Mesendoderm (in vitro differentiated cells): ENCODE measurements at regions not wholly inside any gene's neighbourhood (a gene's known extent, or its start where the extent isn't known, plus 50 kb on each side); places are given as distances from the start of the nearest gene placed in this dataset.

Experiments
- DNase-seq: peaks from one replicate; pipeline ENCODE4 v3.0.0; 2013
- H2AK5ac ChIP-seq: 2 replicates; pipeline ENCODE4 v1.6.1; 2013; ENCODE audit warnings: low read length, inconsistent platforms
- H2BK120ac ChIP-seq: 2 replicates; pipeline ENCODE4 v1.6.1; 2013; ENCODE audit warnings: low read depth, mild to moderate bottlenecking, low read length, moderate library complexity, mixed read lengths
- H2BK15ac ChIP-seq: replicated peaks from 2 replicates; pipeline ENCODE4 v1.6.1; 2013; ENCODE audit warnings: low read depth, mild to moderate bottlenecking, moderate library complexity
- H2BK5ac ChIP-seq: 2 replicates; pipeline ENCODE4 v1.6.1; 2013; ENCODE audit warnings: low read length, inconsistent platforms
- H3K18ac ChIP-seq: 2 replicates; pipeline ENCODE4 v1.6.1; 2013; ENCODE audit warnings: mild to moderate bottlenecking, low read length, mixed read lengths
- H3K23ac ChIP-seq: one replicate; pipeline ENCODE4 v1.6.1; 2013; ENCODE audit warnings: low read length
- H3K27ac ChIP-seq: 2 replicates; pipeline ENCODE4 v1.5.1; 2013; ENCODE audit warnings: low read depth, mild to moderate bottlenecking, inconsistent platforms, low read length, moderate library complexity
- H3K27me3 ChIP-seq: 2 replicates; pipeline ENCODE4 v1.6.1; 2013; ENCODE audit warnings: low read length, control low read depth, mild to moderate bottlenecking, inconsistent platforms; ENCODE audit not compliant: insufficient read depth, poor library complexity
- H3K36me3 ChIP-seq: 2 replicates; pipeline ENCODE4 v1.6.1; 2013; ENCODE audit warnings: low read length, inconsistent platforms; ENCODE audit not compliant: control insufficient read depth, insufficient read depth
- H3K4ac ChIP-seq: one replicate; pipeline ENCODE4 v1.6.1; 2013; ENCODE audit warnings: low read depth, mild to moderate bottlenecking, low read length, moderate library complexity
- H3K4me1 ChIP-seq: 2 replicates; pipeline ENCODE4 v1.6.1; 2013; ENCODE audit warnings: low read depth, low read length, inconsistent platforms; ENCODE audit not compliant: control insufficient read depth
- H3K4me2 ChIP-seq: 2 replicates; pipeline ENCODE4 v1.6.1; 2013; ENCODE audit warnings: low read length
- H3K4me3 ChIP-seq: 2 replicates; pipeline ENCODE4 v1.5.1; 2013; ENCODE audit warnings: mild to moderate bottlenecking, low read length
- H3K56ac ChIP-seq: one replicate; pipeline ENCODE4 v1.6.1; 2013; ENCODE audit warnings: low read length
- H3K79me1 ChIP-seq: 2 replicates; pipeline ENCODE4 v1.6.1; 2013; ENCODE audit warnings: low read length, inconsistent platforms
- H3K79me2 ChIP-seq: 2 replicates; pipeline ENCODE4 v1.6.1; 2013; ENCODE audit warnings: mild to moderate bottlenecking, low read length; ENCODE audit not compliant: control insufficient read depth, insufficient read depth
- H3K9ac ChIP-seq: 2 replicates; pipeline ENCODE4 v1.6.1; 2013; ENCODE audit warnings: low read length, inconsistent platforms
- H4K5ac ChIP-seq: one replicate; pipeline ENCODE4 v1.6.1; 2013; ENCODE audit warnings: low read length
- H4K8ac ChIP-seq: one replicate; pipeline ENCODE4 v1.6.1; 2013; ENCODE audit warnings: low read depth, mild to moderate bottlenecking, control low read depth, low read length, moderate library complexity
- WGBS: extraction: QIAGEN DNeasy Blood & Tissue Kit; methylation state at CpG from one replicate; pipeline ENCODE4 v1.1.7; 2013; ENCODE audit warnings: low lambda C conversion rate, missing lambda C conversion rate; ENCODE audit not compliant: insufficient coverage; ENCODE audit errors: extremely low coverage; 5-methylcytosine and 5-hydroxymethylcytosine counted together

GRCh38 chr5:8908055-8908683 lies 637.7 kb downstream of the SEMA5A start:
- no peak overlapping the region for H3K27ac ChIP-seq
- H4K5ac ChIP-seq, result no peak overlapping the region
- H3K4me2 ChIP-seq, result no peak overlapping the region
- H3K79me2 ChIP-seq, result no peaks in the 10 kb centered on the region
- H3K4me3 ChIP-seq, result no peak overlapping the region
- peak; percentile 72 for DNase-seq
- H3K79me1 ChIP-seq, result no peaks in the 10 kb centered on the region
- no peak overlapping the region for H2BK5ac ChIP-seq
- no peak overlapping the region for H2AK5ac ChIP-seq
- H3K27me3 ChIP-seq, result no peaks in the 10 kb centered on the region
- no peak overlapping the region for H3K18ac ChIP-seq
- H3K9ac ChIP-seq, result no peak overlapping the region
- no peak overlapping the region for H4K8ac ChIP-seq
- H3K56ac ChIP-seq, result no peak overlapping the region
- no CpG with 5 or more reads among the region's 7 CpGs for WGBS
- no peaks in the 10 kb centered on the region for H3K4me1 ChIP-seq
- H2BK15ac ChIP-seq, result no peak overlapping the region
- H3K23ac ChIP-seq, result no peak overlapping the region
- H3K36me3 ChIP-seq, result no peaks in the 10 kb centered on the region
- H3K4ac ChIP-seq, result no peak overlapping the region
- no peak overlapping the region for H2BK120ac ChIP-seq

DNA sequence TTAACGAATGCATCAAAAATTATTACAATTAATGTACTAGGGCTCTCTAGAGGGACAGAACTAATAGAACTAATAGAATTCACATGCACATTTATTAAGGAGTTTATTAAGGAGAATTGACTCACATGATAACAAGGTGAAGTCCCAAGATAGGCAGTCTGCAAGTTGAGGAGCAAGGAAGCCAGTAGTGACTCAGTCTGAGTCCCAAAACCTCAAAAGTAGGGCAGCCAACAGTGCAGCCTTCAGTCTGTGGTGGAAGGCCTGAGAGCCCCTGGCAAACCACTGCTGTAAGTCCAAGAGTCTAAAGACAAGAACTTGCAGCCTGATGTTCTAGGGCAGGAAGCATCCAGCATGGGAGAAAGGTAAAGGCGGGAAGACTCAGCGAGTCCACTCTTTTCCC lies 633.8 kb downstream of the SEMA5A start:
- Histone ChIP-seq H4K8ac (no peak overlapping the region), H3K9ac (no peak overlapping the region), H3K79me1 (no peaks in the 10 kb centered on the region), H3K4me1 (no peaks in the 10 kb centered on the region), H3K36me3 (no peaks in the 10 kb centered on the region), H3K23ac (no peak overlapping the region), H3K27ac (no peak overlapping the region), H3K79me2 (no peaks in the 10 kb centered on the region), H2BK5ac (no peak overlapping the region), H3K4ac (no peak overlapping the region), H3K56ac (no peak overlapping the region), H2AK5ac (no peak overlapping the region), H4K5ac (no peak overlapping the region), H3K18ac (no peak overlapping the region), H3K4me2 (no peak overlapping the region), H3K4me3 (no peak overlapping the region), H3K27me3 (no peaks in the 10 kb centered on the region), H2BK120ac (no peak overlapping the region), H2BK15ac (no peak overlapping the region)
- no peak for DNase-seq
- no CpG with 5 or more reads among the region's 3 CpGs for WGBS

- H2BK120ac ChIP-seq, result no peak overlapping the region
- no peaks in the 10 kb centered on the region for H3K4me1 ChIP-seq
- WGBS, result no CpG with 5 or more reads among the region's 4 CpGs
- H3K79me1 ChIP-seq, result no peaks in the 10 kb centered on the region
- DNase-seq, result no peak
- H3K4me3 ChIP-seq, result no peak overlapping the region
- H2BK15ac ChIP-seq, result no peak overlapping the region
- no peak overlapping the region for H2AK5ac ChIP-seq
- H4K8ac ChIP-seq, result no peak overlapping the region
- no peak overlapping the region for H3K27ac ChIP-seq
- no peaks in the 10 kb centered on the region for H3K36me3 ChIP-seq
- no peak overlapping the region for H2BK5ac ChIP-seq
- H3K18ac ChIP-seq, result no peak overlapping the region
- H3K4me2 ChIP-seq, result no peak overlapping the region
- H3K79me2 ChIP-seq, result no peaks in the 10 kb centered on the region
- H3K23ac ChIP-seq, result no peak overlapping the region
- H4K5ac ChIP-seq, result no peak overlapping the region
- H3K56ac ChIP-seq, result no peak overlapping the region
- H3K4ac ChIP-seq, result no peak overlapping the region
- H3K27me3 ChIP-seq, result no peaks in the 10 kb centered on the region
- H3K9ac ChIP-seq, result no peak overlapping the region
Observed at GRCh38 chr5:8913522-8913921, 632.4 kb downstream of the SEMA5A start.

- no peak for DNase-seq
- H3K18ac ChIP-seq, result no peak overlapping the region
Observed at GRCh38 chr5:8919096-8919495, 626.8 kb downstream of the SEMA5A start.

DNA sequence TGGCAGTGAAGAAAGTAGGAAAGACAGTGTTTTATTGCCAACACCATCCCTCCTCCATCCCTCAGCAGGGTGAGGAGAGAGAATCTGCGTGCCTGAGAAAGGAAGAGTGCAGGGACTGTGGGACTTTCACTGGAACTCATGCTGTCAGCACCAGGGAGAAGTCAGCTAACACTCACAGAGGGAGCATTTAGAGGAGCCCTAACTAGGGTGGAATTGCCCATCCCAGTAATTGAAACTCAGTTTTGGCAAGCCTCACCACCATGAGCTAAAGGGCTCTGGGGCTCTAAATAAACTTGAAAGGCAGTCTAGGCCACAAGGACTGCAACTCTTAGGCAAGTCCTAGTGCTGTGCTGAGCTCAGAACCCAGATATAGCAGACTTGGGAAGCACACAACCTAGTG lies 622.3 kb downstream of the SEMA5A start:
- no CpG with 5 or more reads among the region's 1 CpG for WGBS
- H3K4me1 ChIP-seq, result no peaks in the 10 kb centered on the region
- H3K4me2 ChIP-seq, result no peak overlapping the region
- no peak overlapping the region for H2AK5ac ChIP-seq
- H3K27me3 ChIP-seq, result no peaks in the 10 kb centered on the region
- DNase-seq, result no peak
- no peak overlapping the region for H2BK5ac ChIP-seq
- no peak overlapping the region for H4K5ac ChIP-seq
- H3K27ac ChIP-seq, result no peak overlapping the region
- H3K18ac ChIP-seq, result no peak overlapping the region
- no peaks in the 10 kb centered on the region for H3K79me2 ChIP-seq
- no peaks in the 10 kb centered on the region for H3K36me3 ChIP-seq
- no peak overlapping the region for H4K8ac ChIP-seq
- H3K9ac ChIP-seq, result no peak overlapping the region
- no peaks in the 10 kb centered on the region for H3K79me1 ChIP-seq
- no peak overlapping the region for H3K56ac ChIP-seq
- H3K4ac ChIP-seq, result no peak overlapping the region
- H2BK15ac ChIP-seq, result no peak overlapping the region
- H2BK120ac ChIP-seq, result no peak overlapping the region
- H3K4me3 ChIP-seq, result no peak overlapping the region
- H3K23ac ChIP-seq, result no peak overlapping the region

More at GRCh38 chr5:8919096-8919495, 626.8 kb downstream of the SEMA5A start:
- Histone ChIP-seq H4K8ac (no peak overlapping the region), H3K56ac (no peak overlapping the region), H3K4me1 (no peaks in the 10 kb centered on the region), H3K4me3 (no peak overlapping the region), H2BK120ac (no peak overlapping the region), H3K79me2 (no peaks in the 10 kb centered on the region), H2AK5ac (no peak overlapping the region), H3K9ac (no peak overlapping the region), H3K4me2 (no peak overlapping the region), H2BK5ac (no peak overlapping the region), H3K79me1 (no peaks in the 10 kb centered on the region), H3K27me3 (no peaks in the 10 kb centered on the region), H3K23ac (no peak overlapping the region), H4K5ac (no peak overlapping the region), H2BK15ac (no peak overlapping the region), H3K36me3 (no peaks in the 10 kb centered on the region), H3K27ac (no peak overlapping the region), H3K4ac (no peak overlapping the region)

DNA sequence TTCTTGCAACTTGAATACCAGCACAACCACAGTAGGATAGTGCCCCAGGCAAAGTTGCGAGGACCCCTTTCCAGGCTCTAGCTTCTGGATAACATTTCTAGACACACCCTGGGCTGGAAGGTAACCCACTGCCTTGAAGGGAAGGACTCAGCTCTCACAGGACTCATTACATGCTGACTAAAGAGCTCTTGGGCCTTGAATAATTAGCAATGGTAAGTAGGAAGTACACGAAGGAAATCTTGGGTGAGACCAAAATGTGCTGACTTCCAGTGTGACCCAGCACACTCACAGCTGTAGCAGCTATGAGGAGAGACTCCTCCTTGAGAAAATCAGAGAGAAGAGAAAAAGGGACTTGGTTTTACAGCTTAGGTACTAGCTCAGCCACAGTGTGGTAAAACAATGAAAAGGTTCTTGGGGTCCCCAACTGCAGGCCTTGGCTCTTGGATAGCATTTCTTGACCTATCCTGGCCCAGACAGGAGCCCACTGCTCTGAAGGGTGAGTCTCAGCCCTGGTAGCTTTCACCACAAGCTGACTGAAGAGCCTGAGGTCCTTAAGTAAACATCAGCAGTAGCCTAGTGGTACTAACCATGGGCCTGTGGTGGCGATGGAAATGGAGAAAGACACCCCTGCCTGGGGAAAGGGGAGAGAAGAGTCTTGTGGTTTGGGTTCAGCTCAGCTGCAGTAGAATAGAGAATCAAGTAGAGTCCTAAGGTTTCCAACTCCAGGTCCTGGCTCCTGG lies 621.7 kb downstream of the SEMA5A start:
- Histone ChIP-seq H3K79me2 (no peaks in the 10 kb centered on the region), H3K27ac (no peak overlapping the region), H3K4ac (no peak overlapping the region), H3K36me3 (no peaks in the 10 kb centered on the region), H2BK120ac (no peak overlapping the region), H3K4me2 (no peak overlapping the region), H2BK15ac (no peak overlapping the region), H2AK5ac (no peak overlapping the region), H4K5ac (no peak overlapping the region), H3K23ac (no peak overlapping the region), H4K8ac (no peak overlapping the region), H3K18ac (no peak overlapping the region), H3K79me1 (no peaks in the 10 kb centered on the region), H3K9ac (no peak overlapping the region), H2BK5ac (no peak overlapping the region), H3K4me1 (no peaks in the 10 kb centered on the region), H3K56ac (no peak overlapping the region), H3K4me3 (no peak overlapping the region), H3K27me3 (no peaks in the 10 kb centered on the region)
- no CpG with 5 or more reads among the region's 3 CpGs for WGBS
- no peak for DNase-seq
